Sigmoid colon (tissue), 6 donors: ENCODE measurements at regions not wholly inside any gene's neighbourhood (a gene's known extent, or its start where the extent isn't known, plus 50 kb on each side); places are given as distances from the start of the nearest gene placed in this dataset.

Experiments used
- DNase-seq: peaks from one replicate; pipeline ENCODE4 v3.0.0-alpha.2; 2019
- H3K27ac ChIP-seq, 4 donors: fragments of 200-600 bp; sonication (generic); one replicate each; pipeline ENCODE4 v1.5.1; 2016 to 2019; ENCODE audit warnings: mild to moderate bottlenecking in 1 of 4
- H3K27me3 ChIP-seq, 3 donors: fragments of 200-600 bp; sonication (generic); one replicate each; pipeline ENCODE4 v1.5.1; 2019; ENCODE audit warnings: mild to moderate bottlenecking in 1 of 3
- H3K36me3 ChIP-seq, 4 donors: fragments of 200-600 bp; sonication (generic); one replicate each; pipeline ENCODE4 v1.5.1; 2016 to 2019
- H3K4me1 ChIP-seq, 4 donors: fragments of 200-600 bp; sonication (generic); one replicate each; pipeline ENCODE4 v1.5.1; 2017 to 2019
- H3K4me3 ChIP-seq, 4 donors: fragments of 200-600 bp; sonication (generic); one replicate each; pipeline ENCODE4 v1.5.1; 2017 to 2019; ENCODE audit warnings: mild to moderate bottlenecking in 2 of 4, moderate library complexity in 1 of 4
- H3K9me3 ChIP-seq, 4 donors: fragments of 200-600 bp in 3 of 4; sonication (generic) in 3 of 4; one replicate each; pipeline versions ENCODE4 v1.5.1 to v1.6.1; 2013 to 2019
- CTCF ChIP-seq, 4 experiments: fragments of 450-650 bp in 3 of 4; fragments of 200-600 bp in 1 of 4; IDR thresholded peaks; one replicate each; pipeline ENCODE4 v1.5.1; 2016 to 2019; ENCODE audit warnings: antibody characterized with exemption in 4 of 4, mild to moderate bottlenecking in 3 of 4, moderate library complexity in 2 of 4
- EP300 ChIP-seq, 4 donors: sonication (generic); formaldehyde crosslinking; IDR thresholded peaks; one replicate each; pipeline ENCODE4 v1.6.1; 2017; ENCODE audit warnings: antibody characterized with exemption in 4 of 4
- POLR2A ChIP-seq, 2 donors: fragments of 450-650 bp; IDR thresholded peaks; one replicate each; pipeline ENCODE4 v1.6.1; 2016; ENCODE audit warnings: antibody characterized with exemption in 2 of 2, mild to moderate bottlenecking in 2 of 2, moderate library complexity in 2 of 2
- POLR2AphosphoS5 ChIP-seq, 4 donors: sonication (generic); formaldehyde crosslinking; IDR thresholded peaks; one replicate each; pipeline ENCODE4 v1.6.1; 2017; ENCODE audit warnings: antibody characterized with exemption in 4 of 4
- WGBS, 2 donors: extraction: QIAGEN DNeasy Blood & Tissue Kit; methylation state at CpG; one replicate each; pipeline ENCODE4 v1.1.7; 2013; 5-methylcytosine and 5-hydroxymethylcytosine counted together
- intact Hi-C: fragments of 100-400 bp; cut with DNase I; formaldehyde crosslinking; loops from one replicate; pipeline ENCODE4 v1.15.1; 2023
- donor health status: healthy with polysubstance abuse.
- donor health status: healthy.

GRCh38 chr4:104385713-104386112 lies 109.0 kb downstream of the CXXC4 start:
- no peaks in the 10 kb centered on the region for H3K4me1 ChIP-seq
- 70 to 82% methylated on average over 1 of the region's 1 CpG for WGBS, 2 donors
- no peak overlapping the region for H3K4me3 ChIP-seq
- TF ChIP-seq EP300 (IDR thresholded peaks at IDR 0.05) (no peak), POLR2AphosphoS5 (IDR thresholded peaks at IDR 0.05) (no peak), POLR2A (IDR thresholded peaks at IDR 0.05) (no peak), CTCF (IDR thresholded peaks at IDR 0.05) (no peak)
- intact Hi-C loops, result no loop called here
- no peaks in the 10 kb centered on the region for H3K27me3 ChIP-seq
- H3K27ac ChIP-seq, result no peak overlapping the region
- no peaks in the 10 kb centered on the region for H3K9me3 ChIP-seq
- DNase-seq, result no peak
- no peaks in the 10 kb centered on the region for H3K36me3 ChIP-seq

DNA sequence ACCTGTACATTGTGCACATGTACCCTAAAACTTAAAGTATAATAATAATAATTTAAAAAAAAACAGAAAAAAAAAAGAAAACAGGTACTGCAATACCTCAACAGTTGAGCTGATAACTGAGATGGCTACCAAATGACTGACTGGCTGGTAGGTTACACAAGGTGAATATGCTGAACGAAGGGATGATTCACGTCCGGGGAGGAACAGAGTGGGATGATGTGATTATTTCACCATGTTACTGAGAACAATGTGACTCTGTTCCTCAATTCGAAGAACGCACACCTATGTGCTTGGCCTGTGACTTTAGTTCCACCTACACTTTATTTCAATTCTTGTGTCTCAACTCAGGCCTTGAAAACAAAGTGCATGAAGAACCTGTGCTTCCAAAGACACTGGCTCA lies 111.7 kb downstream of the CXXC4 start:
- Histone ChIP-seq H3K36me3 (no peaks in the 10 kb centered on the region), H3K27me3 (no peaks in the 10 kb centered on the region), H3K9me3 (no peaks in the 10 kb centered on the region), H3K4me1 (no peaks in the 10 kb centered on the region), H3K4me3 (no peak overlapping the region), H3K27ac (no peak overlapping the region)
- intact Hi-C loops, result no loop called here
- WGBS, 2 donors, result 96 to 97% methylated on average over 5 of the region's 5 CpGs
- DNase-seq, result no peak
- no peak for TF ChIP-seq POLR2AphosphoS5 (IDR thresholded peaks at IDR 0.05)
- TF ChIP-seq EP300 (IDR thresholded peaks at IDR 0.05), result no peak
- TF ChIP-seq CTCF (IDR thresholded peaks at IDR 0.05), result no peak
- TF ChIP-seq POLR2A (IDR thresholded peaks at IDR 0.05), result no peak

- Histone ChIP-seq H3K9me3 (no peaks in the 10 kb centered on the region), H3K4me3 (no peak overlapping the region), H3K27ac (no peak overlapping the region), H3K4me1 (no peaks in the 10 kb centered on the region), H3K36me3 (no peaks in the 10 kb centered on the region), H3K27me3 (no peaks in the 10 kb centered on the region)
- DNase-seq, result no peak
- intact Hi-C loops, result no loop called here
- whole genome bisulfite sequencing, 2 donors, result 19 to 69% methylated on average over 1 of the region's 1 CpG
- TF ChIP-seq POLR2AphosphoS5 (IDR thresholded peaks at IDR 0.05) (no peak), CTCF (IDR thresholded peaks at IDR 0.05) (no peak), EP300 (IDR thresholded peaks at IDR 0.05) (no peak), POLR2A (IDR thresholded peaks at IDR 0.05) (no peak)
These were observed 113.0 kb downstream of the CXXC4 start for GRCh38 chr4:104381729-104382128.

DNA sequence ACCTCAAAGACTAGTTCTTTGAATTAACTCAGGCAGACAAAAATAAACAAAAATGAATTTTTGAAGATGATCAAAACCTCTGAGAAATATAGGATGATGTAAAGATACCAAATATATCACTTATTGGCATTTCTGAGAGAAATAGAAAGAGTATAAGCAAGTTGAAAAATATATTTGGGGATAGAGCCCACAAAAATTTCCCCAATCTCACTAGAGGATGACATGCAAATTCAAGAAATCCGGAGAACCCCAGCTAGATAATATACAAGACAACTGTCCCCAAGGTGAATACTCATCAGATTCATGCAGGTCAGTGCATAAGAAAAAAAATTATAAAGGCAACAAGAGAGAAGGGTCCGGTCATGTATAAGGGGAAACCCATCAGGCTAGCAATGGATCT lies 129.1 kb downstream of the CXXC4 start:
- Histone ChIP-seq H3K27me3 (no peaks in the 10 kb centered on the region), H3K4me1 (no peaks in the 10 kb centered on the region), H3K4me3 (no peak overlapping the region), H3K36me3 (no peaks in the 10 kb centered on the region), H3K27ac (no peak overlapping the region), H3K9me3 (no peaks in the 10 kb centered on the region)
- intact Hi-C loops, result no loop called here
- no peak for TF ChIP-seq POLR2A (IDR thresholded peaks at IDR 0.05)
- no peak for TF ChIP-seq POLR2AphosphoS5 (IDR thresholded peaks at IDR 0.05)
- TF ChIP-seq EP300 (IDR thresholded peaks at IDR 0.05), result no peak
- TF ChIP-seq CTCF (IDR thresholded peaks at IDR 0.05), result no peak
- DNase-seq, result no peak
- 91 to 92% methylated on average over 2 of the region's 2 CpGs for WGBS, 2 donors

GRCh38 chr4:104353481-104353880 lies 141.2 kb downstream of the CXXC4 start:
- no peaks in the 10 kb centered on the region for H3K36me3 ChIP-seq
- TF ChIP-seq CTCF (IDR thresholded peaks at IDR 0.05), result no peak
- no peak for TF ChIP-seq POLR2AphosphoS5 (IDR thresholded peaks at IDR 0.05)
- TF ChIP-seq EP300 (IDR thresholded peaks at IDR 0.05), result no peak
- TF ChIP-seq POLR2A (IDR thresholded peaks at IDR 0.05), result no peak
- intact Hi-C loops, result no loop called here
- no peak overlapping the region for H3K4me3 ChIP-seq
- 80 to 88% methylated on average over 3 of the region's 3 CpGs for WGBS, 2 donors
- no peaks in the 10 kb centered on the region for H3K4me1 ChIP-seq
- no peak for DNase-seq
- peaks cover 0 to 8% (median 3%) of the 10 kb centered on the region in 4 donors for H3K9me3 ChIP-seq
- no peaks in the 10 kb centered on the region for H3K27me3 ChIP-seq
- H3K27ac ChIP-seq, result no peak overlapping the region
